ENCODE measurements at regions not wholly inside any gene's neighbourhood (a gene's known extent, or its start where the extent isn't known, plus 50 kb on each side); places are given as distances from the start of the nearest gene placed in this dataset.

- TF ChIP-seq TFDP1 (CRISPR knock-in tag; IDR thresholded peaks at IDR 0.05; ENCODE audit: borderline replicate concordance): peak; percentile 17; the same call in 1 of the 2 replicates
- TF ChIP-seq ZNF280B (CRISPR knock-in tag; IDR thresholded peaks at IDR 0.05; ENCODE audit: borderline replicate concordance): no peak
- TF ChIP-seq ZBTB7A (CRISPR knock-in tag; IDR thresholded peaks at IDR 0.05): no peak
- TF ChIP-seq GLMP (CRISPR knock-in tag; IDR thresholded peaks at IDR 0.05; ENCODE audit: borderline replicate concordance): no peak
- TF ChIP-seq ZXDC (CRISPR knock-in tag; IDR thresholded peaks at IDR 0.05): no peak
- TF ChIP-seq ZFY (CRISPR knock-in tag; IDR thresholded peaks at IDR 0.05): peak; percentile 49; the same call in 1 of the 2 replicates
- TF ChIP-seq ZNF574 (CRISPR knock-in tag; IDR thresholded peaks at IDR 0.05): peak; percentile 55; the same call in 1 of the 2 replicates
- TF ChIP-seq CBFB (CRISPR knock-in tag; IDR thresholded peaks at IDR 0.05): no peak
- TF ChIP-seq ZBED4 (CRISPR knock-in tag; IDR thresholded peaks at IDR 0.05; ENCODE audit: borderline replicate concordance): peak; percentile 62; the same call in 1 of the 2 replicates
- no peak for TF ChIP-seq SNAPC5 (CRISPR knock-in tag; IDR thresholded peaks at IDR 0.05; ENCODE audit: borderline replicate concordance)
- TF ChIP-seq ZNF740 (CRISPR knock-in tag; IDR thresholded peaks at IDR 0.05): 0 out of 2 replicates have a peak, but pooled peaks have one; percentile 25
- TF ChIP-seq ZNF232 (CRISPR knock-in tag; IDR thresholded peaks at IDR 0.05; ENCODE audit: borderline replicate concordance): peak; percentile 66; the same call in 1 of the 2 replicates
- peak; percentile 54 for TF ChIP-seq ZFX (CRISPR knock-in tag; IDR thresholded peaks at IDR 0.05; ENCODE audit: low read depth)
Observed at GRCh38 chr20:17827759-17828559, 128.2 kb downstream of the BANF2 start (continued).

Data from HepG2 (cell line).